Nephron (organoid): ENCODE measurements at regions not wholly inside any gene's neighbourhood (a gene's known extent, or its start where the extent isn't known, plus 50 kb on each side); places are given as distances from the start of the nearest gene placed in this dataset.

Experiments
- H3K27ac Mint-ChIP-seq, 3 experiments: 2 replicates each; pipeline ENCODE4 v1.8.0; 2020; ENCODE audit warnings: mixed read lengths in 3 of 3, mild to moderate bottlenecking in 2 of 3, moderate library complexity in 1 of 3
- H3K27me3 Mint-ChIP-seq: 2 replicates; pipeline ENCODE4 v1.8.0; 2021; ENCODE audit warnings: low read depth, mild to moderate bottlenecking, moderate library complexity, mixed read lengths
- H3K36me3 Mint-ChIP-seq: 2 replicates; pipeline ENCODE4 v1.8.0; 2020; ENCODE audit warnings: low read depth, mixed read lengths
- H3K4me1 Mint-ChIP-seq: 2 replicates; pipeline ENCODE4 v1.8.0; 2020; ENCODE audit warnings: mixed read lengths
- H3K4me3 Mint-ChIP-seq, 3 experiments: 2 replicates each; pipeline ENCODE4 v1.8.0; 2020; ENCODE audit warnings: mild to moderate bottlenecking in 3 of 3, mixed read lengths in 3 of 3, moderate library complexity in 2 of 3
- H3K9me3 Mint-ChIP-seq: 2 replicates; pipeline ENCODE4 v1.8.0; 2020; ENCODE audit warnings: mixed read lengths
- TF ChIP-seq, protein P1 (sequence below), 3 experiments: fragments of 200-600 bp; sonication (generic); IDR thresholded peaks; one replicate each; pipeline ENCODE4 v1.5.0; 2021; ENCODE audit warnings: antibody characterized with exemption in 3 of 3; ENCODE audit not compliant: unreplicated experiment in 3 of 3

DNA sequence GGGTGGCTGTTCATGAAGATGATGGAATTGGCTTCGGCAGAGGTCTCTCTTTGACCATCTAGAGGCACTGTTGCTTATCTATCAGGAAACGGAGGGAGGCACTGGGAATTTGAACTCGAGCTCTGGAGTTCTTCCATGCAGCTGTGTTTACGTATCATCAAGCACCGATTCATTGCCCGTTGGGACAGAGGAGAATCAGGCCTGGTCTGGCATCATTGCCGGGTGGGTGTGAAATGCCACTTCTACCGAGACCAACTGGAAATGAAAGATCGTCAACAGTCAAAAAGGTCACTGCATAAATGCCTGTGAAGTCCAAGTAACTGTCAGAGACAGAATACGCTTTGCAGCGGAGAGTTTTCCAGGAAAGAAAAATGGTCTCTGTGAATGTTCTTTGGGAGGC, 166.9 kb downstream of the ASMT start:
- no peaks in the 10 kb centered on the region for H3K4me1 Mint-ChIP-seq
- H3K27me3 Mint-ChIP-seq = peaks cover 7% of the 10 kb centered on the region
- no peaks in the 10 kb centered on the region for H3K36me3 Mint-ChIP-seq
- H3K4me3 Mint-ChIP-seq = no peak overlapping the region
- TF ChIP-seq, protein P1, sequence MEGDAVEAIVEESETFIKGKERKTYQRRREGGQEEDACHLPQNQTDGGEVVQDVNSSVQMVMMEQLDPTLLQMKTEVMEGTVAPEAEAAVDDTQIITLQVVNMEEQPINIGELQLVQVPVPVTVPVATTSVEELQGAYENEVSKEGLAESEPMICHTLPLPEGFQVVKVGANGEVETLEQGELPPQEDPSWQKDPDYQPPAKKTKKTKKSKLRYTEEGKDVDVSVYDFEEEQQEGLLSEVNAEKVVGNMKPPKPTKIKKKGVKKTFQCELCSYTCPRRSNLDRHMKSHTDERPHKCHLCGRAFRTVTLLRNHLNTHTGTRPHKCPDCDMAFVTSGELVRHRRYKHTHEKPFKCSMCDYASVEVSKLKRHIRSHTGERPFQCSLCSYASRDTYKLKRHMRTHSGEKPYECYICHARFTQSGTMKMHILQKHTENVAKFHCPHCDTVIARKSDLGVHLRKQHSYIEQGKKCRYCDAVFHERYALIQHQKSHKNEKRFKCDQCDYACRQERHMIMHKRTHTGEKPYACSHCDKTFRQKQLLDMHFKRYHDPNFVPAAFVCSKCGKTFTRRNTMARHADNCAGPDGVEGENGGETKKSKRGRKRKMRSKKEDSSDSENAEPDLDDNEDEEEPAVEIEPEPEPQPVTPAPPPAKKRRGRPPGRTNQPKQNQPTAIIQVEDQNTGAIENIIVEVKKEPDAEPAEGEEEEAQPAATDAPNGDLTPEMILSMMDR (IDR thresholded peaks at IDR 0.05; ENCODE audit: unreplicated experiment in 3 of 3) = no peak
- no peak overlapping the region for H3K27ac Mint-ChIP-seq
- peaks cover 9% of the 10 kb centered on the region for H3K9me3 Mint-ChIP-seq

DNA sequence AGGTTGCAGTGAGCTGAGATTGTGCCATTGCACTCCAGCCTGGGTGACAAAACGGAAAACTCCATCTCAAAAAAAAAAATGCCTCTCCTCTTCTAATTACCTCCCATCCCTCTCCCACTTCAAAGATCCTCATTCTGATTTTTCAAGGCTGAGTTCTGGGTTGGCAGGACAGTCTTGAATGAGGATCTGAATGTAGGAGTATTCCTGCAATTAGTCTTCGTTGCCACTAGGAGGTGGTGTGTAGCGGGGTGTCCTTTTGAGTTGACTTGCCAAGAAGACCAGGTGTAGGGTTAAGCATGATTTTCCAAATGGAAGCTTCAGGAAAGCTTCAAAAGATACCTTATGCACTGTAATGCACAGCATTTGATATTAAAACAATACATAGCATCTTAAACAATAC, 169.9 kb downstream of the ASMT start:
- TF ChIP-seq, protein P1 (IDR thresholded peaks at IDR 0.05; ENCODE audit: unreplicated experiment in 3 of 3) = no peak
- no peaks in the 10 kb centered on the region for H3K4me1 Mint-ChIP-seq
- H3K36me3 Mint-ChIP-seq = no peaks in the 10 kb centered on the region
- no peak overlapping the region for H3K27ac Mint-ChIP-seq
- H3K4me3 Mint-ChIP-seq = no peak overlapping the region
- peaks cover 4% of the 10 kb centered on the region for H3K9me3 Mint-ChIP-seq
- H3K27me3 Mint-ChIP-seq = peaks cover 7% of the 10 kb centered on the region

DNA sequence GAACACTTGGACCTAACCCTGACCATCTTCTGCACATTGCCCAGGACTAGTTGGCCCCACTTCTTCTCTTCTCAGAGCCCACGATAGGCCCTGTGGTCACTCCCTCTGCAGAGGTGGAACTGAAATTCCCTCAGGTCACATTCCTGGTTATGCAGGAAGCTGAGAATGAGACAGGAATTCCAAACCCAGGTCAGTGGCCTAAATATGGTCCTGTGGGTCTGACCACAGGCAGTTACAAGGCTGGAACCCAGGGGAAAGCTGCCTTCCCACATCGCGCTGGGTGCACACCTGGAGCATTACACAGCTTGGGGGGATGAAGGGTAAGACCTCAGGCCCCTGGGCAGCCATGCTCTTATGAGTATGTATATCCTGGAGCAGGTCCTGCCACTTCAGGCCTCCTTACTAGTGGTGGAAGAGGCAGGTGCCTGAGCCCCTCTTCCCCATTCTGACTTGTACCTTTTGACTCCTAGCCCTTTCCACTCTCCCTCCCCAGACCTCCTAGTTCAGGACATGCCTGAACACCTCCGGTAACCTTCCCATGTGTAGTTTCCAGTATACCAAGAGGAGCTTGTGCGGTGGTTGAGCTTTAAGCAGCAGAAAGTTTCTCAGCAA, 173.5 kb downstream of the ASMT start:
- TF ChIP-seq, protein P1 (IDR thresholded peaks at IDR 0.05; ENCODE audit: unreplicated experiment in 3 of 3) = no peak
- no peak overlapping the region for H3K27ac Mint-ChIP-seq
- H3K36me3 Mint-ChIP-seq = no peaks in the 10 kb centered on the region
- H3K9me3 Mint-ChIP-seq = peaks cover 4% of the 10 kb centered on the region
- H3K4me1 Mint-ChIP-seq = no peaks in the 10 kb centered on the region
- H3K4me3 Mint-ChIP-seq = no peak overlapping the region
- H3K27me3 Mint-ChIP-seq = peaks cover 3% of the 10 kb centered on the region

DNA sequence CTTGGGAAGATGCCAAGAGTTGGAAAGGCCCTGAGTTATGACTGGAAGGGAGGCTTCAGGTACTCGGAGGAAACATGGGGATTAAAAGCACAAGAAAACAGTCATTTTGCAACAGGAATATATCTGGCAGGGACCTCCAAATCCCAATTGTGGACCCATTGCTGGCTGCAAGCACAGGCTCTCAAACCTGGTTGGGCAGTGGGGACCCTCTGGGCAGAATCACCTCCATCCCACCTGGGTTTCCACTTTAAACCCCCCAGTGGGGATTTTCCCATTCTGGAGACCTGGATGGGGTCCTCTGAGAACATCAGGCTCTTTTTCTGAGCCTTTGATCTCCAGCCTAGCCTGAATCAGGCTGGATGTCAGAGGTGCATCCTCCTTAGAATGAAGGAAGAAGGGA, 177.8 kb downstream of the ASMT start:
- H3K27me3 Mint-ChIP-seq = peaks cover 3% of the 10 kb centered on the region
- TF ChIP-seq, protein P1 (IDR thresholded peaks at IDR 0.05; ENCODE audit: unreplicated experiment in 3 of 3) = no peak
- no peak overlapping the region for H3K4me3 Mint-ChIP-seq
- H3K36me3 Mint-ChIP-seq = no peaks in the 10 kb centered on the region
- H3K9me3 Mint-ChIP-seq = no peaks in the 10 kb centered on the region
- H3K4me1 Mint-ChIP-seq = no peaks in the 10 kb centered on the region
- H3K27ac Mint-ChIP-seq = no peak overlapping the region

DNA sequence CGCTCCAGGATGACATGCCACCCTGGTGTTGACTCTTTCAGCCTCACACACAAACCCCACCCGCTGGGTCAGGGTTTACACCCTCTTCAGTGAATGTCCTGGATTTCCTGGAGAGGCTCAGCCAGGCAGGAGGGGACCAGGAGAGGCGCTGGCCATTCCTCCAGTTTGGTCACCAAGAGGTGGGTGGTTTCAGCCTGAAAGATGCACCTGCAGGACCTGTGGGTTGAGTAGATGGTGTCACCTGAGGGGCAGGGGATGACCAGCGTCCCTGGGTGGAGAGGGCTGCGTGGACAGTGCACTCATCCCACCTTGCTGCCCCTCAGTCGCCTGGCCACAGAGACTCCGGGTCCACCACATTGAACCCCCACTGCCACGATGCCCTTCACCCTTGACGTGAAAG, 179.7 kb downstream of the ASMT start:
- peaks cover 3% of the 10 kb centered on the region for H3K27me3 Mint-ChIP-seq
- TF ChIP-seq, protein P1 (IDR thresholded peaks at IDR 0.05; ENCODE audit: unreplicated experiment in 3 of 3) = no peak
- H3K4me3 Mint-ChIP-seq = no peak overlapping the region
- peaks cover 4% of the 10 kb centered on the region for H3K4me1 Mint-ChIP-seq
- H3K9me3 Mint-ChIP-seq = no peaks in the 10 kb centered on the region
- no peak overlapping the region for H3K27ac Mint-ChIP-seq
- no peaks in the 10 kb centered on the region for H3K36me3 Mint-ChIP-seq

DNA sequence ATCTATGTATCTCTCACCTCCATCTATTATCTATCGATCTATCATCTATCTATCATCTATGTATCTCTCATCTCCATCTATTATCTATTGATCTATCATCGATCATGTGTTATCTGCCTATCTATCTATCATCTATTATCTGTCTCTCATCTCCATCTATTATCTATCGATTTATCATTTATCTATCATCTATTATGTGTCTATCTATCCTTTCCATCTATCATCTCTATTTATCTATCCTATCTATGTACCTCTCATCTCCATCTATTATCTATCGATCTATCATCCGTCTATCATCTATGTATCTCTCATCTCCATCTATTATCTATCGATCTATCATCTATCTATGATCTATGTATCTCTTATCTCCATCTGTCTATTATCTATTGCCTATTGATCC, 188.1 kb downstream of the ASMT start:
- Mint-ChIP-seq H3K36me3 (no peaks in the 10 kb centered on the region), H3K4me3 (no peak overlapping the region), H3K27ac (no peak overlapping the region), H3K9me3 (no peaks in the 10 kb centered on the region), H3K27me3 (no peaks in the 10 kb centered on the region), H3K4me1 (peaks cover 13% of the 10 kb centered on the region)
- TF ChIP-seq, protein P1 (IDR thresholded peaks at IDR 0.05; ENCODE audit: unreplicated experiment in 3 of 3) = no peak
